Upper lobe of right lung (tissue), 1 donor: ENCODE measurements at regions not wholly inside any gene's neighbourhood (a gene's known extent, or its start where the extent isn't known, plus 50 kb on each side); places are given as distances from the start of the nearest gene placed in this dataset.
A peak's percentile ranks its signal among the peaks of the same experiment; 100 is the strongest.
"Not testable (repeated sequence)": the region's sequence is repeated elsewhere in the genome, so short reads cannot be mapped to it uniquely, and the experiment has no call there.

Experiments
- ATAC-seq: fragments of 200-7000 bp; cut with Tn5 transposase; one replicate; pipeline ENCODE4 v1.9.1; 2020; ENCODE audit warnings: mild to moderate bottlenecking, moderate library complexity
- DNase-seq: peaks from one replicate; pipeline ENCODE4 v3.0.0-alpha.2; 2020
- H3K27ac ChIP-seq: fragments of 200-600 bp; one replicate; pipeline ENCODE4 v1.8.0; 2022
- H3K27me3 ChIP-seq: fragments of 200-600 bp; one replicate; pipeline ENCODE4 v1.8.0; 2022; ENCODE audit warnings: mild to moderate bottlenecking
- H3K36me3 ChIP-seq: fragments of 200-600 bp; one replicate; pipeline ENCODE4 v1.8.0; 2022
- H3K4me1 ChIP-seq: fragments of 200-600 bp; one replicate; pipeline ENCODE4 v1.8.0; 2022
- H3K4me3 ChIP-seq: fragments of 200-600 bp; one replicate; pipeline ENCODE4 v1.8.0; 2022; ENCODE audit warnings: mild to moderate bottlenecking
- H3K9me3 ChIP-seq: fragments of 200-600 bp; one replicate; pipeline ENCODE4 v1.8.0; 2022
- intact Hi-C: fragments of 100-400 bp; cut with DNase I; formaldehyde crosslinking; loops from one replicate; pipeline ENCODE4 v1.11.0; 2022
- TF ChIP-seq, protein P1 (sequence below): fragments of 200-600 bp; IDR thresholded peaks from one replicate; pipeline ENCODE4 v1.8.0; 2022; ENCODE audit warnings: antibody characterized with exemption
- donor health status: DM: no; HTN: yes; CAD: no; lungs with severe emphysema.

DNA sequence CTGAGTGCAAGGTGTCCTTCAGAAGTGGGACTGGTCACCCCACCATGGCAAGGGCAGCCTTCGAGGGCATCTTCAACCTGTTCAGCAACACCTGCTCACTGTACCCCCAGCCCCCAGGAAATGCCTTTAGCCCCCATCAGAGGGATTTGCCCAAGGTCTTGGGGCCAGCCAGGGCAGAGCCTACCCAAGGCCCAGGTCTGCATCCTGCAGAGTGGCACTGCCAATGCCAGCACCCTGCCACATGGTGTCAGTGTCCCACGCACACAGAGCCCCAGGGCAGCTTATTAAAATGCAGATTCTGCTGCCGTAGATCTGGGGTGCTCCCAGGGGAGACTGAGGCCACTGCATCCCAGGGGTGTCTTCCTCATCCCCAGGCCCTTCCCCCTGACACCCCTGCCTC is 106.2 kb upstream of the KCTD7 start:
- no peaks in the 10 kb centered on the region for H3K9me3 ChIP-seq
- TF ChIP-seq, protein P1, sequence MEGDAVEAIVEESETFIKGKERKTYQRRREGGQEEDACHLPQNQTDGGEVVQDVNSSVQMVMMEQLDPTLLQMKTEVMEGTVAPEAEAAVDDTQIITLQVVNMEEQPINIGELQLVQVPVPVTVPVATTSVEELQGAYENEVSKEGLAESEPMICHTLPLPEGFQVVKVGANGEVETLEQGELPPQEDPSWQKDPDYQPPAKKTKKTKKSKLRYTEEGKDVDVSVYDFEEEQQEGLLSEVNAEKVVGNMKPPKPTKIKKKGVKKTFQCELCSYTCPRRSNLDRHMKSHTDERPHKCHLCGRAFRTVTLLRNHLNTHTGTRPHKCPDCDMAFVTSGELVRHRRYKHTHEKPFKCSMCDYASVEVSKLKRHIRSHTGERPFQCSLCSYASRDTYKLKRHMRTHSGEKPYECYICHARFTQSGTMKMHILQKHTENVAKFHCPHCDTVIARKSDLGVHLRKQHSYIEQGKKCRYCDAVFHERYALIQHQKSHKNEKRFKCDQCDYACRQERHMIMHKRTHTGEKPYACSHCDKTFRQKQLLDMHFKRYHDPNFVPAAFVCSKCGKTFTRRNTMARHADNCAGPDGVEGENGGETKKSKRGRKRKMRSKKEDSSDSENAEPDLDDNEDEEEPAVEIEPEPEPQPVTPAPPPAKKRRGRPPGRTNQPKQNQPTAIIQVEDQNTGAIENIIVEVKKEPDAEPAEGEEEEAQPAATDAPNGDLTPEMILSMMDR, result peak; percentile 20
- H3K4me3 ChIP-seq, result no peak overlapping the region
- no peaks in the 10 kb centered on the region for H3K27me3 ChIP-seq
- intact Hi-C loops, result no loop called here
- DNase-seq, result no peak
- ATAC-seq, result peak; percentile 70
- no peaks in the 10 kb centered on the region for H3K4me1 ChIP-seq
- H3K36me3 ChIP-seq, result no peaks in the 10 kb centered on the region
- H3K27ac ChIP-seq, result no peak overlapping the region

DNA sequence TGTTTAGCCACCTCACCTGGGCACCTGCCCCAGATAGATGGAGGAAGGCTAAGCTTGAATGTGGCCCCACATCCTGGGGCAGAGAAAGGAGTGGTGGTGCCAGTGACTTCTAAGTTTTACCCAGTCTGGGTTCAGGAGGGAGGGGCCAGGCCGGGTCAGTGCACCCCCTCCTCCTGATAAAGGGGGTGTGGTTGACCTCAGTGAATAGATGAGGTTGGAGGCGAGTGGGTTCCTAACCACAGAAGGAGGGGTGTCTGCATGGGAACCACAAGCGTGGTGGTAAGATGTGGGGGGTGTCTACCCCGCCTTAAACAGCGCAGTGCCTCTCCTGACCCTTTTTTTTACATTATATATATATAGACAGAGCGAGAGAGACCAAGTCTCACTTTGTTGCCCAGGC is 105.3 kb upstream of the KCTD7 start:
- no peak for ATAC-seq
- TF ChIP-seq, protein P1, result no peak

DNA sequence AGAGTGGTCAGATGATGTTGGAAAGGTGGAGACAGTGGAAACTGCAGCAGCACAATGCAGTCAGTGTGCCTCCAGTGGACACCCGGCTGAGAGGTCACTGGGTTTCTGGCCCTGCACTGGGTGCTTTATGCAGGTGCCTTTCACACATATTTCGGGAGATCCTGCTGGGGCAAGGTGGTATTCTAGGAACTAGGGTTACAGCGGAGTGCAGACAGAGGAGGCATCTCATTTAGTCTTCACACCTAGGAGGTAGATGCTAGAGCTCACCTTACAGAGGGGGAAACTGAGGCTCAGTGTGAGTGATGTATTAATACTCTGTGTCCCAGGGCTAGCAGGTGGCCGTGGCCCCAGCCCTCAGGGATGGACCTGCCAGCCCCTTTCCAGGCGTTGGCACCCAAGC is 103.9 kb upstream of the KCTD7 start:
- Histone ChIP-seq H3K27me3 (no peaks in the 10 kb centered on the region), H3K9me3 (no peaks in the 10 kb centered on the region), H3K27ac (no peak overlapping the region), H3K4me3 (no peak overlapping the region), H3K4me1 (no peaks in the 10 kb centered on the region), H3K36me3 (no peaks in the 10 kb centered on the region)
- TF ChIP-seq, protein P1, result no peak
- ATAC-seq, result no peak
- intact Hi-C loops, result no loop called here
- DNase-seq, result no peak

More for the DNA sequence above, 105.3 kb upstream of the KCTD7 start:
- Histone ChIP-seq H3K4me3 (no peak overlapping the region), H3K27ac (no peak overlapping the region), H3K4me1 (no peaks in the 10 kb centered on the region), H3K27me3 (no peaks in the 10 kb centered on the region), H3K9me3 (no peaks in the 10 kb centered on the region), H3K36me3 (no peaks in the 10 kb centered on the region)
- no peak for DNase-seq
- intact Hi-C loops, result no loop called here

DNA sequence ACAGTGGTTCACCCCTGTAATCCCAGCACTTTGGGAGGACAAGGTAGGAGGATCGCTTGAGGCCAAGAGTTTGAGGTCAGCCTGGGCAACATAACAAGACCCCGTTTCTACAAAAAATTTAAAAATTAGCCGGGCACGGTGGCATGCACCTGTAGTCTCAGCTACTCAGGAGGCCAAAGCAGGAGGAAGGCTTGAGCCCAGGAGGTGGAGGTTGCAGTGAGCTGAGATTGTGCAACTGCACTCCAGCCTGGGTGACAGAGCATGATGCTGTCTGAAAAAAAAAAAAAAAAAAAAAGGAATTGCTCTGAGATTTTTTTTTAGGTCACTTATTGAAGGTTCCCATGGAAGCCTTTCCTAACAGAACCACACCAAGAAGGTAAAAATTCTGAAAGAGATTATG is 101.9 kb upstream of the KCTD7 start:
- H3K27ac ChIP-seq, DNase-seq, intact Hi-C loops, H3K4me1 ChIP-seq, H3K36me3 ChIP-seq, ATAC-seq, H3K27me3 ChIP-seq, H3K9me3 ChIP-seq, H3K4me3 ChIP-seq: not testable (repeated sequence)

DNA sequence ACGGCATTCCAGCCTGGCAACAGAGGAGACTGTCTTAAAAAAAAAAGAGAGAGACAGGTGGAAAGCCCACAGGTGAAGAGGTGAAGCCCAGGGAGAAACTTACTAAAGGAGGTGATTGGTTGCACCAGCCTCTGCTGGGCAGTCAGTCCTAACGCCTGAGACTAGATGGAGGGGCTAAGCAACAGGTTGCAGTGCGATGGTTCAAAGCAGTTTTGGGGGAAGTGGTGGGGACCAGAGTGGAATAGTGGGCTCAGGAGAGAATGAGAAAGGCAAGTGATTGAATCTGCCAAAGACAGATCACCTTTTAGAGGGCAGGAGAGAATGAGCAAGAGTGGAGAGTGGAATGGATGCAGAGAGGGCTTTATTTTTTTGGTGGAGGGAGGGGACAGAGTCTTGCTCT is 100.0 kb upstream of the KCTD7 start:
- Histone ChIP-seq H3K27me3 (no peaks in the 10 kb centered on the region), H3K27ac (no peak overlapping the region), H3K36me3 (no peaks in the 10 kb centered on the region), H3K4me3 (no peak overlapping the region), H3K9me3 (no peaks in the 10 kb centered on the region), H3K4me1 (no peaks in the 10 kb centered on the region)
- no peak for ATAC-seq
- DNase-seq, result no peak
- TF ChIP-seq, protein P1, result no peak
- intact Hi-C loops, result no loop called here

DNA sequence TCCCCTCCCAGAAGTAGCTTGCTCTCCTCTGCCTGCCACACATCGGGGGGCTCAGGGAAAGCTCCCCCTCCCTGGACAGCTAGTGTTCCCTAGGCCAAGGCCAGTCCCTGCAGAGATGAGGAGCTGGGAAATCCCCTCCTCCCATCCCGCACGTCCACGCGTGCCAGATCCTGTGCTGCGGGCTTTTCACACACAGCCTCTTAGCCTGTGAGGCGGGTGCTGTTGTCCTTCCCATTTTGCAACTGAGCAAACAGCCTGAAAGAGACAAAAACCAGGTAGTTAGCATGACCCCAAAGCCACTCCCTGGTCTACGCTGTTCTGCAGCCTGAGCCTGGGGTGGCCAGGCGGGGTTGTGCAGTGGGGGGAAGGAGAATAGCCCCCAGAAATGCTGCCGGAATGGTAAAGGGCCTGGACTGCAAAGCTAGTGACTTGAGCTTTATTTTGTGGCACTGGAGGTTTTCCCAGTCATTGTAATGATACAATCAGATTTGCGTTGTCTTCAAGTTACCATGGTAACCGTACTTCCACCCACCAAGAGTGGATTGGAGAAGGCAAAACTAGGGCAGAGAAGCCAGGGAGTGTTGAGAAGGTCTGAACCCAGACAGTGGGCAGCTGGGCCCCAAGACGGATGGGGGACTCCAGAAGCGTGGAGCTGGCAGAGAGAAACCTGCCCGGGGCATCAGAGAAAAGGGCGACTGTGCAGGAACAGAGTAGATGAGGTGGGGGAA is 98.6 kb upstream of the KCTD7 start:
- intact Hi-C loops, result no loop called here
- TF ChIP-seq, protein P1, result no peak
- no peaks in the 10 kb centered on the region for H3K36me3 ChIP-seq
- ATAC-seq (no peak), DNase-seq (no peak)
- H3K9me3 ChIP-seq, result no peaks in the 10 kb centered on the region
- H3K4me1 ChIP-seq, result no peaks in the 10 kb centered on the region
- no peak overlapping the region for H3K4me3 ChIP-seq
- no peaks in the 10 kb centered on the region for H3K27me3 ChIP-seq
- H3K27ac ChIP-seq, result no peak overlapping the region
